ENCODE measurements at regions not wholly inside any gene's neighbourhood (a gene's known extent, or its start where the extent isn't known, plus 50 kb on each side); places are given as distances from the start of the nearest gene placed in this dataset.

DNA sequence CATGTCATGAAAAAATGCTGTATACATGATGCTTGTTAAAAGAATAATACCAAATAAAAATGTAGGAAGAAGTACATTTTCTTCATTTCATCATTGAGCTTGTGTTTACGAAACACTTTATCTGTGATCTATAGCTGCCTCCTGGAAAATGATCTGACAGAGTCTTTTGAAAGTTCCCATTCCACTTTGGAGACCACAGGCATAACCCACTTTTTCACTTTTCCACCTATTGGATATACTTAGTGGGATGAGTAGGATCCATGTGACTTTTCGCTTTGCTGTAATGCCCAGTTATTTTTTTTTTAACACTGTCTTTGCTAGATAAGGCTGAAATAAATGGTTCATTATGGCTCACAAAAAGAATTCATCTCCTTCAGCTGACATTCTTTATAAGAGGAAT is 773.0 kb upstream of the AMELY start:
- no peaks in the 10 kb centered on the region for H3K9me3 ChIP-seq
- 89 to 94% (median 92%) methylated on average over 2 of the region's 2 CpGs; no CpG with 5 or more reads in 2 of the 5 donors for WGBS, 5 donors
- H3K27ac ChIP-seq = no peak overlapping the region
- no peaks in the 10 kb centered on the region for H3K27me3 ChIP-seq (replicated peaks in 1 of 7)
- H3K4me3 ChIP-seq = no peak overlapping the region
- TF ChIP-seq, protein P1, sequence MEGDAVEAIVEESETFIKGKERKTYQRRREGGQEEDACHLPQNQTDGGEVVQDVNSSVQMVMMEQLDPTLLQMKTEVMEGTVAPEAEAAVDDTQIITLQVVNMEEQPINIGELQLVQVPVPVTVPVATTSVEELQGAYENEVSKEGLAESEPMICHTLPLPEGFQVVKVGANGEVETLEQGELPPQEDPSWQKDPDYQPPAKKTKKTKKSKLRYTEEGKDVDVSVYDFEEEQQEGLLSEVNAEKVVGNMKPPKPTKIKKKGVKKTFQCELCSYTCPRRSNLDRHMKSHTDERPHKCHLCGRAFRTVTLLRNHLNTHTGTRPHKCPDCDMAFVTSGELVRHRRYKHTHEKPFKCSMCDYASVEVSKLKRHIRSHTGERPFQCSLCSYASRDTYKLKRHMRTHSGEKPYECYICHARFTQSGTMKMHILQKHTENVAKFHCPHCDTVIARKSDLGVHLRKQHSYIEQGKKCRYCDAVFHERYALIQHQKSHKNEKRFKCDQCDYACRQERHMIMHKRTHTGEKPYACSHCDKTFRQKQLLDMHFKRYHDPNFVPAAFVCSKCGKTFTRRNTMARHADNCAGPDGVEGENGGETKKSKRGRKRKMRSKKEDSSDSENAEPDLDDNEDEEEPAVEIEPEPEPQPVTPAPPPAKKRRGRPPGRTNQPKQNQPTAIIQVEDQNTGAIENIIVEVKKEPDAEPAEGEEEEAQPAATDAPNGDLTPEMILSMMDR (IDR thresholded peaks at IDR 0.05 in 8 of 11, conservative IDR thresholded peaks at IDR 0.05 in 3 of 11) = no peak
- TF ChIP-seq POLR2A (IDR thresholded peaks at IDR 0.05) (no peak), POLR2AphosphoS5 (IDR thresholded peaks at IDR 0.05) (no peak)
- no peaks in the 10 kb centered on the region for H3K4me1 ChIP-seq
- DNase-seq = no peak
- intact Hi-C loops (cut with DNase I; ENCODE audit: low total_unique reads) = no loop called here
- H3K36me3 ChIP-seq = no peaks in the 10 kb centered on the region

DNA sequence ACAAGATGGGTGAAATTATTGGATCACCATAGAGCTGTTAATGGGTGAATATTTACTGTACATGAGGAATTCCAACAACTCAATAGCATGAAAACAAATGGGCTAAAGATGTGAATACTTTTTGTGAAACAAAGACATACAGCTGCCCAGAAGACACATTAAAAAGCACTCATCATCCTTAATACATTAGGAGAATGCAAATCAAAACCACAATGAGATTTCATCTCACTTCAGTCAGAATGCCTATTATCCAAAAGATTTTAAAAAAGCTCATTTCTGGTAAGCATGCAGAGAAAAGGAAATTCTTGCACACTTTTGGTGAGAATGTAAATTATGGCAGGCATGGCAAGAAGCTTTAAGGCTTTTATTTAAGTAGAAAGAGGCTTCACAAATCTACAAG is 770.8 kb upstream of the AMELY start:
- no peak for TF ChIP-seq POLR2AphosphoS5 (IDR thresholded peaks at IDR 0.05)
- TF ChIP-seq, protein P1 (IDR thresholded peaks at IDR 0.05 in 8 of 11, conservative IDR thresholded peaks at IDR 0.05 in 3 of 11) = no peak
- TF ChIP-seq POLR2A (IDR thresholded peaks at IDR 0.05) = no peak
- intact Hi-C loops (cut with DNase I; ENCODE audit: low total_unique reads) = no loop called here
- no peaks in the 10 kb centered on the region for H3K9me3 ChIP-seq
- no peak overlapping the region for H3K27ac ChIP-seq
- H3K4me3 ChIP-seq = no peak overlapping the region
- DNase-seq = no peak
- no peaks in the 10 kb centered on the region for H3K4me1 ChIP-seq
- no peaks in the 10 kb centered on the region for H3K27me3 ChIP-seq (replicated peaks in 1 of 7)
- no peaks in the 10 kb centered on the region for H3K36me3 ChIP-seq

DNA sequence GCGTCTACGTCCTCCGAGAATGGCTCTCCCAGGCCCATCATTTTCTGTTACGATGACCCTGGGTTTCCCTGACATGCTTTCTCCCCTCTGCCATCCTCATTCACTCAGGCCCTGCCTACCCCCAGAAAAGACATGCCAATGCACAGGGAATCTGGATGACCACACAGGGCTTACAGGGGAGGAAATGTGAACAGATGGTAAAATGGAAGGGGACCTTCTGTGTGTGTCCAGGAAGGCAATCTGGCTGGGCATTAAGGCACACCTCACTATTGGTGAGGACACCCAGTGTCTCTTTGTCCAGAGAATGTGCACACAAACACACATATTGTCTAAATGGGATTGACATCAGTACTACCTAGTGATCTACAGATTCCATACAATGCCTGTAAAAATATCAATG is 769.9 kb upstream of the AMELY start:
- TF ChIP-seq POLR2A (IDR thresholded peaks at IDR 0.05) (no peak), POLR2AphosphoS5 (IDR thresholded peaks at IDR 0.05) (no peak)
- TF ChIP-seq, protein P1 (IDR thresholded peaks at IDR 0.05 in 8 of 11, conservative IDR thresholded peaks at IDR 0.05 in 3 of 11) = no peak
- H3K27me3 ChIP-seq (replicated peaks in 1 of 7) = no peaks in the 10 kb centered on the region
- 95 to 100% (median 96%) methylated on average over 4 of the region's 4 CpGs; no CpG with 5 or more reads in 2 of the 5 donors for WGBS, 5 donors
- no peak overlapping the region for H3K4me3 ChIP-seq
- no peak for DNase-seq
- H3K36me3 ChIP-seq = no peaks in the 10 kb centered on the region
- intact Hi-C loops (cut with DNase I; ENCODE audit: low total_unique reads) = no loop called here
- no peaks in the 10 kb centered on the region for H3K9me3 ChIP-seq
- H3K4me1 ChIP-seq = no peaks in the 10 kb centered on the region
- H3K27ac ChIP-seq = no peak overlapping the region

DNA sequence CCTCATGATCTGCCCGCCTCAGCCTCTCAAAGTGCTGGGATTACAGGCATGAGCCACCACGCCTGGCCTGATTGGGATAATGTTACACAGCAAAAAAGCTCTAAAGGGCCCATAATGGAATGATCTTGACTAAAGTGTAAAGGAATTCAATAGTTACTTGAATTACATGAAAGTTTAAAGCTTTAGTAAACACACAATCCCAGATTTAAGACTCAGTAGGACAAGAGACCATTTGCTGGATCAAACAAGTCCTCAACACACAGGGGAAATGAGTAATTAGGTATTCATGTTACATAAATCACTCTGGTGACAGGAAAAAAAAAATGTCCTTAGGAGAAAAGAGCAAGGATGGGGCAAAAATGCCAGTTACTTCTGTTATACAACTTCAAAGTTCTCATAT is 762.9 kb upstream of the AMELY start:
- Histone ChIP-seq H3K9me3 (no peaks in the 10 kb centered on the region), H3K36me3 (no peaks in the 10 kb centered on the region), H3K4me3 (no peak overlapping the region), H3K27me3 (replicated peaks in 1 of 7) (no peaks in the 10 kb centered on the region), H3K4me1 (no peaks in the 10 kb centered on the region), H3K27ac (no peak overlapping the region)
- intact Hi-C loops (cut with DNase I; ENCODE audit: low total_unique reads) = no loop called here
- no peak for TF ChIP-seq POLR2A (IDR thresholded peaks at IDR 0.05)
- no peak for TF ChIP-seq POLR2AphosphoS5 (IDR thresholded peaks at IDR 0.05)
- TF ChIP-seq, protein P1 (IDR thresholded peaks at IDR 0.05 in 8 of 11, conservative IDR thresholded peaks at IDR 0.05 in 3 of 11) = no peak
- 88 to 94% (median 89%) methylated on average over 2 of the region's 2 CpGs; no CpG with 5 or more reads in 2 of the 5 donors for WGBS, 5 donors
- DNase-seq = no peak
